ENCODE measurements at regions not wholly inside any gene's neighbourhood (a gene's known extent, or its start where the extent isn't known, plus 50 kb on each side); places are given as distances from the start of the nearest gene placed in this dataset.

DNA sequence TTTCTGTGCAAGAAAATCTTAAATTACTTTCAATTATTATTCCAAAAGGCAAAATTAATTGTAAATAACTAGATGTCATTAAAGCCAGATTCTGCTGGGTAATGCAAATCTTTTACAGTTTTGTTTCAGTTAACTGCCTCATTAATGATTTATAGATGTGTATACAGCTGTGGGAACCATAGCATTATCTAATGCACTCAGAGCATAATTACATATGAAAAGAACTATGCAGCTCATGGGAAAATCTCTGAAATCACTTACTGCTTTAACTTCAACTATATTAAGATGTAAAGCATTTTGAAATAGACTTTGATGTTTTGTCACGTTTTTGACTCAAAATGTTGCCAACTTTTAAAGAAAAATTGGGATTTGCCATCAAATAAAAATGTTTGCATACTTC lies 630.3 kb upstream of the KLHL4 start:
- TF ChIP-seq, protein P1, sequence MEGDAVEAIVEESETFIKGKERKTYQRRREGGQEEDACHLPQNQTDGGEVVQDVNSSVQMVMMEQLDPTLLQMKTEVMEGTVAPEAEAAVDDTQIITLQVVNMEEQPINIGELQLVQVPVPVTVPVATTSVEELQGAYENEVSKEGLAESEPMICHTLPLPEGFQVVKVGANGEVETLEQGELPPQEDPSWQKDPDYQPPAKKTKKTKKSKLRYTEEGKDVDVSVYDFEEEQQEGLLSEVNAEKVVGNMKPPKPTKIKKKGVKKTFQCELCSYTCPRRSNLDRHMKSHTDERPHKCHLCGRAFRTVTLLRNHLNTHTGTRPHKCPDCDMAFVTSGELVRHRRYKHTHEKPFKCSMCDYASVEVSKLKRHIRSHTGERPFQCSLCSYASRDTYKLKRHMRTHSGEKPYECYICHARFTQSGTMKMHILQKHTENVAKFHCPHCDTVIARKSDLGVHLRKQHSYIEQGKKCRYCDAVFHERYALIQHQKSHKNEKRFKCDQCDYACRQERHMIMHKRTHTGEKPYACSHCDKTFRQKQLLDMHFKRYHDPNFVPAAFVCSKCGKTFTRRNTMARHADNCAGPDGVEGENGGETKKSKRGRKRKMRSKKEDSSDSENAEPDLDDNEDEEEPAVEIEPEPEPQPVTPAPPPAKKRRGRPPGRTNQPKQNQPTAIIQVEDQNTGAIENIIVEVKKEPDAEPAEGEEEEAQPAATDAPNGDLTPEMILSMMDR (IDR thresholded peaks at IDR 0.05; ENCODE audit: low read depth, low read length) = no peak
- no peak for TF ChIP-seq EZH2phosphoT487 (IDR thresholded peaks at IDR 0.05; ENCODE audit: low read depth)
